Gastrocnemius medialis (tissue), 4 donors: ENCODE measurements at regions not wholly inside any gene's neighbourhood (a gene's known extent, or its start where the extent isn't known, plus 50 kb on each side); places are given as distances from the start of the nearest gene placed in this dataset.

ENCODE experiments used
- ATAC-seq, 2 donors: fragments of 150-250 bp; one replicate each; pipeline ENCODE4 v1.9.1; 2016
- DNase-seq, 2 donors: peaks; one replicate each; pipeline ENCODE4 v3.0.0-alpha.2; 2019
- H3K27ac ChIP-seq, 4 donors: fragments of 200-600 bp; sonication (generic); 1 replicate in 1 of 4; 2 replicates in 3 of 4; pipeline ENCODE4 v1.5.1; 2016 to 2018; ENCODE audit warnings: mild to moderate bottlenecking in 2 of 4, moderate library complexity in 1 of 4
- H3K27me3 ChIP-seq, 3 donors: fragments of 200-600 bp; sonication (generic) in 2 of 3; 1 replicate in 1 of 3; 2 replicates in 2 of 3; pipeline versions ENCODE4 v1.5.1 to v1.6.0; 2016 to 2019; ENCODE audit warnings: mild to moderate bottlenecking in 1 of 3, moderate library complexity in 1 of 3
- H3K36me3 ChIP-seq, 2 donors: fragments of 200-600 bp; sonication (generic) in 1 of 2; one replicate each; pipeline ENCODE4 v1.5.1; 2017 to 2018
- H3K4me1 ChIP-seq, 2 donors: fragments of 200-600 bp; sonication (generic) in 1 of 2; one replicate each; pipeline ENCODE4 v1.5.1; 2016 to 2017; ENCODE audit warnings: mild to moderate bottlenecking in 2 of 2
- H3K4me3 ChIP-seq, 4 donors: fragments of 200-600 bp; sonication (generic) in 3 of 4; 1 replicate in 1 of 4; 2 replicates in 3 of 4; pipeline ENCODE4 v1.5.1; 2016 to 2019; ENCODE audit warnings: mild to moderate bottlenecking in 2 of 4
- H3K9me3 ChIP-seq, 3 donors: fragments of 200-600 bp; sonication (generic) in 2 of 3; 1 replicate in 1 of 3; 2 replicates in 2 of 3; pipeline ENCODE4 v1.5.1; 2016 to 2019
- CTCF ChIP-seq, 5 experiments: fragments of 450-650 bp in 3 of 5; fragments of 200-600 bp in 2 of 5; sonication (generic) in 2 of 5; IDR thresholded peaks in 4 of 5; conservative IDR thresholded peaks in 1 of 5; 1 replicate in 4 of 5; 2 replicates in 1 of 5; pipeline ENCODE4 v1.5.1; 2016 to 2019; ENCODE audit warnings: antibody characterized with exemption in 5 of 5, mild to moderate bottlenecking in 3 of 5, moderate library complexity in 3 of 5
- POLR2A ChIP-seq, 2 donors: fragments of 450-650 bp; IDR thresholded peaks; one replicate each; pipeline ENCODE4 v1.6.1; 2017; ENCODE audit warnings: antibody characterized with exemption in 2 of 2, mild to moderate bottlenecking in 2 of 2, moderate library complexity in 2 of 2
- in situ Hi-C, 4 donors: fragments of 200-750 bp; cut with MboI; loops; one replicate each; pipeline versions ENCODE4 v1.15.0 to v1.8.0; 2017; ENCODE audit warnings: low sequenced_read_pairs in 4 of 4
- intact Hi-C: fragments of 100-400 bp; cut with DNase I; formaldehyde crosslinking; loops from one replicate; pipeline ENCODE4 v1.15.1; 2023; ENCODE audit warnings: low total_unique reads

- peaks cover 11% of the 10 kb centered on the region in 2 donors for H3K4me1 ChIP-seq
- no peak overlapping the region for H3K27ac ChIP-seq
- H3K27me3 ChIP-seq: no peaks in the 10 kb centered on the region
- no peak for DNase-seq
- H3K4me3 ChIP-seq: no peak overlapping the region
- no peak for ATAC-seq
- in situ Hi-C loops (no loop called here), intact Hi-C loops (no loop called here)
- TF ChIP-seq CTCF (IDR thresholded peaks at IDR 0.05 in 4 of 5, conservative IDR thresholded peaks at IDR 0.05 in 1 of 5) (no peak), POLR2A (IDR thresholded peaks at IDR 0.05) (no peak)
- H3K9me3 ChIP-seq: no peaks in the 10 kb centered on the region
- H3K36me3 ChIP-seq: no peaks in the 10 kb centered on the region
These were observed 92.0 kb upstream of the NMNAT3 start for GRCh38 chr3:139769796-139770195.

DNA sequence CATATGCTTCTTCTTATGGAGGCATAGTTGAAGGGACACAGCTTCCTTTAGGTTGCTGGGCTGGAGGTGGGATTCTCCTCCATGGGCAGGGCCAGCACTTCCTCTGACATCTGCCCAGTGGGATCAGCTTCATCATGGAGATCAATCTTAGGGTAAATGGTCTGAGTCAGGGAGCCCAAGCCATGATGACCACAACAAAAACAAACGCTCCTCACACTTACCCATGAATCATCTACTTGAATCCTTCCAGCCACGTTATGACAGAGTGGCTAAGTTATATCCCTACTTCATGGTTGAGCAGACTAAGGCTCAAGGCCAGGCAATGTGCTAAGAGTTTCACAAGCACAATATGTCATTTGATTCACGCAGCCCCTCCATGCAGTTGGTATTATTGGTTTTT is 87.2 kb upstream of the NMNAT3 start:
- Histone ChIP-seq H3K9me3 (no peaks in the 10 kb centered on the region), H3K27me3 (no peaks in the 10 kb centered on the region), H3K27ac (no peak overlapping the region), H3K4me3 (no peak overlapping the region), H3K36me3 (no peaks in the 10 kb centered on the region), H3K4me1 (no peaks in the 10 kb centered on the region)
- in situ Hi-C loops (no loop called here), intact Hi-C loops (no loop called here)
- DNase-seq (no peak), ATAC-seq (no peak)
- TF ChIP-seq CTCF (IDR thresholded peaks at IDR 0.05 in 4 of 5, conservative IDR thresholded peaks at IDR 0.05 in 1 of 5) (no peak), POLR2A (IDR thresholded peaks at IDR 0.05) (no peak)

GRCh38 chr3:139764069-139764905 is 86.5 kb upstream of the NMNAT3 start:
- Histone ChIP-seq H3K4me1 (no peaks in the 10 kb centered on the region), H3K9me3 (no peaks in the 10 kb centered on the region), H3K27ac (no peak overlapping the region), H3K36me3 (no peaks in the 10 kb centered on the region), H3K4me3 (no peak overlapping the region), H3K27me3 (no peaks in the 10 kb centered on the region)
- no peak for DNase-seq
- ATAC-seq: no peak
- in situ Hi-C loops: no loop called here
- no peak for TF ChIP-seq CTCF (IDR thresholded peaks at IDR 0.05 in 4 of 5, conservative IDR thresholded peaks at IDR 0.05 in 1 of 5)
- no peak for TF ChIP-seq POLR2A (IDR thresholded peaks at IDR 0.05)
- intact Hi-C loops: no loop called here

DNA sequence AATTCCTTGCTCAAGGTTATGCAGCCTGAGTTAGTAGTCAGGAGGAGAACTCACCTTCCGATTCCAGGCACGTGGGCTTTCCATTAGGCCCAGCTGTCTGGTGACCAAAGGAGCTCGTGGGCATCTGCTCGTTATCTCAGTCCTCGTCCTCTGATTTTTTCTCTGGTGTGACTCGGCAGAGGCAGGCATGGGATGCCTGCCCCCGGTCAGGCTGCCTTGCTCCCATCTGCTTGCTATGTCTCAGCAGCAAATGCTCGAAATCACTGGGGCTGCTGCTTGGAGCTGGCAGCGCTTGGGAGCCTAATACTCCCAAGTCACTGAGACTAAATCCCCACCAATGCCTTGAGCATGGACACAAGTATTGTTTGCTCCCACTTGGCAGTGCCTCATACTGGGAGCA is 84.5 kb upstream of the NMNAT3 start:
- H3K4me1 ChIP-seq: peaks cover 0 to 5% of the 10 kb centered on the region in 2 donors

More for the DNA sequence above, 84.5 kb upstream of the NMNAT3 start:
- H3K27me3 ChIP-seq: no peaks in the 10 kb centered on the region
- TF ChIP-seq CTCF (IDR thresholded peaks at IDR 0.05 in 4 of 5, conservative IDR thresholded peaks at IDR 0.05 in 1 of 5): no peak
- no peak for TF ChIP-seq POLR2A (IDR thresholded peaks at IDR 0.05)
- DNase-seq: no peak
- in situ Hi-C loops: no loop called here
- intact Hi-C loops: no loop called here
- no peak for ATAC-seq
- H3K36me3 ChIP-seq: no peaks in the 10 kb centered on the region
- H3K27ac ChIP-seq: no peak overlapping the region
- H3K4me3 ChIP-seq: no peak overlapping the region
- H3K9me3 ChIP-seq: no peaks in the 10 kb centered on the region
